ENCODE measurements at regions not wholly inside any gene's neighbourhood (a gene's known extent, or its start where the extent isn't known, plus 50 kb on each side); places are given as distances from the start of the nearest gene placed in this dataset.

DNA sequence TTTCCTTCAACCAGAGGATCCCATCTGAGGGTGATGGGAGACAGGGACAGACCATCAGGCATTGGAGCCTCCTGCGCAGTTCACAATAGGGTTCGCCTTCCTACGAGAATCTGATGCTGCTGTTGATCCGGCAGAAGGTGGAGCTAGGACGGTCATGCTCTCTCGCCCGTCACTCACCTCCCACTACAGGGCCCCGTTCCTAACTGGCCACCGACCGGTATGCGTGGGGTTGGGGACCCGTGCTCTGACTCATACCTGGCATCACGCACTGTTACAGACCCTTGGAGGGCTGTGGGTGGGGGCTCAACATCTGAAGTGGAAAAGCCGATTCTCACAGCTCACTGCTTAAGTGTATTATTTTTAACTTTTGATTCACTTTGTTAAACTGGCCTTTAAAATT lies 402.3 kb downstream of the BRD1 start:
- TF ChIP-seq, protein P1, sequence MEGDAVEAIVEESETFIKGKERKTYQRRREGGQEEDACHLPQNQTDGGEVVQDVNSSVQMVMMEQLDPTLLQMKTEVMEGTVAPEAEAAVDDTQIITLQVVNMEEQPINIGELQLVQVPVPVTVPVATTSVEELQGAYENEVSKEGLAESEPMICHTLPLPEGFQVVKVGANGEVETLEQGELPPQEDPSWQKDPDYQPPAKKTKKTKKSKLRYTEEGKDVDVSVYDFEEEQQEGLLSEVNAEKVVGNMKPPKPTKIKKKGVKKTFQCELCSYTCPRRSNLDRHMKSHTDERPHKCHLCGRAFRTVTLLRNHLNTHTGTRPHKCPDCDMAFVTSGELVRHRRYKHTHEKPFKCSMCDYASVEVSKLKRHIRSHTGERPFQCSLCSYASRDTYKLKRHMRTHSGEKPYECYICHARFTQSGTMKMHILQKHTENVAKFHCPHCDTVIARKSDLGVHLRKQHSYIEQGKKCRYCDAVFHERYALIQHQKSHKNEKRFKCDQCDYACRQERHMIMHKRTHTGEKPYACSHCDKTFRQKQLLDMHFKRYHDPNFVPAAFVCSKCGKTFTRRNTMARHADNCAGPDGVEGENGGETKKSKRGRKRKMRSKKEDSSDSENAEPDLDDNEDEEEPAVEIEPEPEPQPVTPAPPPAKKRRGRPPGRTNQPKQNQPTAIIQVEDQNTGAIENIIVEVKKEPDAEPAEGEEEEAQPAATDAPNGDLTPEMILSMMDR (IDR thresholded peaks at IDR 0.05; ENCODE audit: borderline replicate concordance, insufficient read depth, low read depth, low read length) = no peak
- no peak overlapping the region for H3K4me3 ChIP-seq (ENCODE audit: low read depth, low read length)

DNA sequence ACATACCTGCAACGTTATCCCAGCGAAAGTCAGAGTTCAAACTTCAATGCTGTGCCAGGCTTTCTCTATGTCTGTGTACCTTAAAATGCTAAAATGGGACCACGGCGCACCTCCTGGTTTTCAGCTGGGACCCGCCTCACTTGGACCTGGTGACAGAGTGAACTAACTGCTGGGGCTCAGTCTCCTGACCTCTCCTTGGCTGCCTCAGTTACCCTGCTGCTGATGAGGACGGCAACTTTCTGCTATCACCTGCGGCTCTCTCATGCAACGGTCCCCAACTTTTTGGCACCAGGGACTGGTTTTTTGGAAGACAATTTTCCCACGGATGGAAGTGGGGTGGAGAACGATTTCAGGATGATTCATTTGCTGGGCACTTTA lies 402.8 kb downstream of the BRD1 start:
- TF ChIP-seq, protein P1 (IDR thresholded peaks at IDR 0.05; ENCODE audit: borderline replicate concordance, insufficient read depth, low read depth, low read length) = no peak
- H3K4me3 ChIP-seq (ENCODE audit: low read depth, low read length) = no peak overlapping the region

DNA sequence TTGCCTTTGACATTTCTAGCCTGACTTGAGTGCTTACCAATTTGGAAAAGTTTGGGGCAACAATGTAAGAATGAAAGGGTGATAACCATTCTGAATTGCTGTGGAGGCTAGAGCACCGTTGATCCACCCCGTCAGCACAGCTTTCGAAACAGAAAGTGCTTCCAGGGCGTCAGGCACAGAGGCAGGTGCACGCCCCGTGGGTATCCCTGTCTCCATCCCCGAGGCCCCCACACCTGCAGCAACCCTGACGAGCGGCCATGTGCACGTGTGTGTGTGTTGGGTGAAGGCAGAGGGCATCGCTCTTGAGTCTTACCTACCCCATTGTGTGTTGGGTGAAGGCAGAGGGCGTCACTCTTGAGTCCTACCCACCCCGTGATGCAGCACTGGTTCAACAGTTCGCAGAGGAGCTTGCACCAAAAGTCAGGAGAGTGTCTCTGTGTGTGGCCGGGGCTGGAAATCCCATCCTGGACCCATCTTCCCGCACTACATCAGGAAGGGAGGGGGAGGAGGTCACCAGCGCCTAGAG lies 404.5 kb downstream of the BRD1 start:
- H3K4me3 ChIP-seq (ENCODE audit: low read depth, low read length) = no peak overlapping the region
- TF ChIP-seq, protein P1 (IDR thresholded peaks at IDR 0.05; ENCODE audit: borderline replicate concordance, insufficient read depth, low read depth, low read length) = no peak

DNA sequence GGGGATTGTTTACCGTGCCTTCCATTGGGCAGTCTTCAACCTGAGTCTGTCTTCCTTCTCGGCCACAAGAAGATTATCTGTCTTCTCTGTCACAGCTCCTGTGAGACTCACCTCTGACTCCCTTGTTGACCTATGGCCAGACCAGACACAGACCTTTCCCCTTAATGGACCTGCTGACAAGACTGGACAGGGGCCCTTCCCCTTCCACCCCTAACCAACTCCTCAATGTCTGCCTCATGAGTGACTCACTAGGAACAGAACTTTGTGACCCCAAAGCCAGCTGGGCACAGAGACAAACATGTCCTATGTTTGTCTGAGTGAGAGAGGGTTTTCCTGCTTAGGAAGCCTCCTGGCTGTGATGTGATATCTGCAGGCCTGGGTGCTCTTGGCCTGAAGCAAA lies 405.0 kb downstream of the BRD1 start:
- TF ChIP-seq, protein P1 (IDR thresholded peaks at IDR 0.05; ENCODE audit: borderline replicate concordance, insufficient read depth, low read depth, low read length) = no peak

DNA sequence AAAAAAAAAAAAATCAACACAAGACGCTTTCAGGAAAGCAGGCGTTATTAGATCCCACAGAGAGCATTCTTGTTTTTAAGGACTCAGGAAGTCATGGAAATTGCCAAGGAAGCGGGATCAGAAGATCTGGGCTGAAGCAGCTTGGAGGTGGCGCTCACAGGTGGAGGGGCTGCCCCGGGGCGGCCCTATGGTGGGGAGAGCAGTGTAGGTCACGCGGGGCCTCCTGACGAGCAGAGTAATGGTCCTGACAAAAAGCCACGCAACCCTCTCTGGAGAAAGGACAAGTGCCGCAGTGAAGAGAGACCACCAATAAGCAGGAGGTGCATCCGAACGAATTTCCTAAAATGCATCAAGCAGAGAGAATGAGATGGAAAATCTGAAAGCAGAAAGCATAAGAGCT lies 407.0 kb downstream of the BRD1 start:
- H3K4me3 ChIP-seq (ENCODE audit: low read depth, low read length) = no peak overlapping the region
- TF ChIP-seq, protein P1 (IDR thresholded peaks at IDR 0.05; ENCODE audit: borderline replicate concordance, insufficient read depth, low read depth, low read length) = no peak

More for the DNA sequence above, 405.0 kb downstream of the BRD1 start:
- no peak overlapping the region for H3K4me3 ChIP-seq (ENCODE audit: low read depth, low read length)

DNA sequence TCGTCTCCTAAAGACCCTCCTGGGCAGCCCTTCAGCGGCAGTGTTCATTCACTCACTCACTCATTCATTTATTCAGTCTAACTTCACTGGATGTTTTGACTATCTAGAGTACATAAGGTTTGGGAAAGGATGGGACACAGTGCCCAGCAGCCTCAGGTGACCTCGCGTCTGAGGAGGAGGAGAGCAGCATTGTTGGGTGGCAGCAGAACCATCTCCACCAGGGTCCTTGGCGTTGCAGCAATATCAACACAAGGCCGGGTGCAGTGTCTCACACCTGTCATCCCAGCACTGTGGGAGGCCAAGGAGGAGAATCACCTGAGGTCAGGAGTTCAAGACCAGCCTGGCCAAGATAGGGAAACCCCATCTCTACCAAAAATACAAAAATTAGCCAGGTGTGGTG lies 408.0 kb downstream of the BRD1 start:
- H3K4me3 ChIP-seq (ENCODE audit: low read depth, low read length) = no peak overlapping the region
- TF ChIP-seq, protein P1 (IDR thresholded peaks at IDR 0.05; ENCODE audit: borderline replicate concordance, insufficient read depth, low read depth, low read length) = no peak

DNA sequence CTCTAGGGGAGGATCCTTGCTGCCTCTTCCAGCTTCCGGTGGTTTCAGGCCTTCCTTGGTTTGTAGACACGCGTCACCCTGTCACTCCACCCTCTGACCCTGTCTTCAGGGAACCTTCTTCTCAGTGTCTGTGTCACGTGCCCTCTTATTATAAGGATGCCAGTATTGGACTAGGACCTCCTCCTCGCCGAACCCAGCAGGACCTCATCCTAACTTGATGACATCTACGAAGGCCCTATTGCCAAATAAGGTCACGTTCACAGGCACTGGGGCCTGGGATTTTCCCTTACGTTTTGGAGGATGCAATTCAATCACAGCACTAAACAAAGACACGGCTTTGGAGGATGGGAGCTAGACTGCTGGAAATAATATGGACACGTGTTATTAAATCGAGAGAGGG lies 408.7 kb downstream of the BRD1 start:
- TF ChIP-seq, protein P1 (IDR thresholded peaks at IDR 0.05; ENCODE audit: borderline replicate concordance, insufficient read depth, low read depth, low read length) = no peak

More for the DNA sequence above, 408.7 kb downstream of the BRD1 start:
- no peak overlapping the region for H3K4me3 ChIP-seq (ENCODE audit: low read depth, low read length)
